ENCODE measurements at regions not wholly inside any gene's neighbourhood (a gene's known extent, or its start where the extent isn't known, plus 50 kb on each side); places are given as distances from the start of the nearest gene placed in this dataset.

- dilution Hi-C loops (cut with MboI; ENCODE audit: extremely low pct_ligation_motif_present, low sequenced_read_pairs) = no loop called here
- Histone ChIP-seq H3K27me3 (ENCODE audit: control insufficient read depth, extremely low read depth, insufficient read depth, low read length) (no peaks in the 10 kb centered on the region), H3K4me3 (ENCODE audit: control insufficient read depth in 2 of 3, extremely low read depth in 1 of 3, insufficient read depth in 2 of 3, low read depth in 1 of 3, low read length in 3 of 3) (no peak overlapping the region), H3K4me2 (ENCODE audit: control insufficient read depth, extremely low read depth, insufficient read depth, low read depth, low read length) (no peak overlapping the region), H3K9me1 (ENCODE audit: control insufficient read depth, extremely low read depth, insufficient read depth, low read length) (no peaks in the 10 kb centered on the region), H3K9ac (ENCODE audit: control insufficient read depth, extremely low read depth, insufficient read depth, low read length) (no peak overlapping the region), H3K79me2 (ENCODE audit: control insufficient read depth, insufficient read depth, low read length) (no peaks in the 10 kb centered on the region), H3K36me3 (ENCODE audit: control insufficient read depth in 2 of 2, extremely low read depth in 1 of 2, insufficient read depth in 2 of 2, low read length in 2 of 2) (no peaks in the 10 kb centered on the region), H3K27ac (ENCODE audit: control insufficient read depth, insufficient read depth, low read length) (no peak overlapping the region), H3K9me3 (ENCODE audit: control insufficient read depth, low read depth, low read length) (no peaks in the 10 kb centered on the region), H3K4me1 (ENCODE audit: control insufficient read depth, extremely low read depth, insufficient read depth, low read length) (no peaks in the 10 kb centered on the region), H2AFZ (ENCODE audit: control insufficient read depth, low read length) (no peak overlapping the region), H4K20me1 (ENCODE audit: control insufficient read depth, extremely low read depth, insufficient read depth, low read length) (no peaks in the 10 kb centered on the region)
- no peak for TF ChIP-seq EZH2 (IDR thresholded peaks at IDR 0.05; ENCODE audit: low read length)
- TF ChIP-seq, protein P1, sequence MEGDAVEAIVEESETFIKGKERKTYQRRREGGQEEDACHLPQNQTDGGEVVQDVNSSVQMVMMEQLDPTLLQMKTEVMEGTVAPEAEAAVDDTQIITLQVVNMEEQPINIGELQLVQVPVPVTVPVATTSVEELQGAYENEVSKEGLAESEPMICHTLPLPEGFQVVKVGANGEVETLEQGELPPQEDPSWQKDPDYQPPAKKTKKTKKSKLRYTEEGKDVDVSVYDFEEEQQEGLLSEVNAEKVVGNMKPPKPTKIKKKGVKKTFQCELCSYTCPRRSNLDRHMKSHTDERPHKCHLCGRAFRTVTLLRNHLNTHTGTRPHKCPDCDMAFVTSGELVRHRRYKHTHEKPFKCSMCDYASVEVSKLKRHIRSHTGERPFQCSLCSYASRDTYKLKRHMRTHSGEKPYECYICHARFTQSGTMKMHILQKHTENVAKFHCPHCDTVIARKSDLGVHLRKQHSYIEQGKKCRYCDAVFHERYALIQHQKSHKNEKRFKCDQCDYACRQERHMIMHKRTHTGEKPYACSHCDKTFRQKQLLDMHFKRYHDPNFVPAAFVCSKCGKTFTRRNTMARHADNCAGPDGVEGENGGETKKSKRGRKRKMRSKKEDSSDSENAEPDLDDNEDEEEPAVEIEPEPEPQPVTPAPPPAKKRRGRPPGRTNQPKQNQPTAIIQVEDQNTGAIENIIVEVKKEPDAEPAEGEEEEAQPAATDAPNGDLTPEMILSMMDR (optimal IDR thresholded peaks at IDR 0.05 in 1 of 3, IDR thresholded peaks at IDR 0.05 in 1 of 3, conservative IDR thresholded peaks at IDR 0.05 in 1 of 3; ENCODE audit: extremely low read depth in 1 of 3, insufficient read depth in 2 of 3, low read length in 3 of 3) = no peak
- no peak for FAIRE-seq
- DNase-seq (ENCODE audit: low read depth, low spot score) = no peak
Observed at GRCh38 chr11:97880209-97880608, 1140.5 kb upstream of the CNTN5 start.

DNA sequence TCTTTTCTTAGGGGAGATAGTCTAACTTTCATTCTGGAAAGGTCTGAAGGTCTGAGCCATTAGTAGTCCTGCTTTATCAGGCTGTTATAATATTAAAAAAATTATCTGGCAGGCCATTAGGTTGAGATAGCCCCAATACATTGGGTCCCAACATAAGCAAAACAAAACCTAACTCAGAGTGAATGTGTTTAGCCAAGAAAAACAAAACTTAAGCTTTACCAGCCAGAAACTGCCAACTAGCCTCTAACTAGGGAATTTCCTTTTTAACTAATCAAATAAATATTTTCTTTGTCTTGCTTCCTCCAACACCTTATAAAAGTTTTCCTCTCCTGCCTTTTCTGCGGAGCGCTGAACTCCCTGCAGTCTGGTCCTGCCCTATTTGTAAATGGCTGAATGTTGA is 1137.7 kb upstream of the CNTN5 start:
- H3K9ac ChIP-seq (ENCODE audit: control insufficient read depth, extremely low read depth, insufficient read depth, low read length) = no peak overlapping the region
- no peaks in the 10 kb centered on the region for H3K36me3 ChIP-seq (ENCODE audit: control insufficient read depth in 2 of 2, extremely low read depth in 1 of 2, insufficient read depth in 2 of 2, low read length in 2 of 2)
- no peak overlapping the region for H3K4me3 ChIP-seq (ENCODE audit: control insufficient read depth in 2 of 3, extremely low read depth in 1 of 3, insufficient read depth in 2 of 3, low read depth in 1 of 3, low read length in 3 of 3)
- H3K4me1 ChIP-seq (ENCODE audit: control insufficient read depth, extremely low read depth, insufficient read depth, low read length) = no peaks in the 10 kb centered on the region
- no peak overlapping the region for H3K27ac ChIP-seq (ENCODE audit: control insufficient read depth, insufficient read depth, low read length)
- H3K9me3 ChIP-seq (ENCODE audit: control insufficient read depth, low read depth, low read length) = no peaks in the 10 kb centered on the region
- H3K27me3 ChIP-seq (ENCODE audit: control insufficient read depth, extremely low read depth, insufficient read depth, low read length) = no peaks in the 10 kb centered on the region
- no peaks in the 10 kb centered on the region for H4K20me1 ChIP-seq (ENCODE audit: control insufficient read depth, extremely low read depth, insufficient read depth, low read length)
- FAIRE-seq = no peak
- no peaks in the 10 kb centered on the region for H3K9me1 ChIP-seq (ENCODE audit: control insufficient read depth, extremely low read depth, insufficient read depth, low read length)
- no peaks in the 10 kb centered on the region for H3K79me2 ChIP-seq (ENCODE audit: control insufficient read depth, insufficient read depth, low read length)
- DNase-seq (ENCODE audit: low read depth, low spot score) = no peak
- dilution Hi-C loops (cut with MboI; ENCODE audit: extremely low pct_ligation_motif_present, low sequenced_read_pairs) = no loop called here
- no peak overlapping the region for H3K4me2 ChIP-seq (ENCODE audit: control insufficient read depth, extremely low read depth, insufficient read depth, low read depth, low read length)
- no peak overlapping the region for H2AFZ ChIP-seq (ENCODE audit: control insufficient read depth, low read length)
- TF ChIP-seq, protein P1 (optimal IDR thresholded peaks at IDR 0.05 in 1 of 3, IDR thresholded peaks at IDR 0.05 in 1 of 3, conservative IDR thresholded peaks at IDR 0.05 in 1 of 3; ENCODE audit: extremely low read depth in 1 of 3, insufficient read depth in 2 of 3, low read length in 3 of 3) = no peak
- TF ChIP-seq EZH2 (IDR thresholded peaks at IDR 0.05; ENCODE audit: low read length) = no peak
